Fibroblast of peridontal ligament (primary cell): ENCODE measurements at regions not wholly inside any gene's neighbourhood (a gene's known extent, or its start where the extent isn't known, plus 50 kb on each side); places are given as distances from the start of the nearest gene placed in this dataset.
A peak's percentile ranks its signal among the peaks of the same experiment; 100 is the strongest.
"Not testable (repeated sequence)": the region's sequence is repeated elsewhere in the genome, so short reads cannot be mapped to it uniquely, and the experiment has no call there.

ENCODE experiments used
- DNase-seq: peaks from one replicate; pipeline ENCODE4 v3.0.0-alpha.2; 2010; ENCODE audit errors: extremely low read depth

GRCh38 chr15:77862651-77863104 lies 214.8 kb downstream of the TBC1D2B start:
- DNase-seq = no peak

- DNase-seq = not testable (repeated sequence)
Measured at GRCh38 chr15:77861997-77862635, 215.4 kb downstream of the TBC1D2B start.

GRCh38 chr15:77860071-77860691 lies 217.3 kb downstream of the TBC1D2B start:
- no peak for DNase-seq

GRCh38 chr15:77859491-77860060 lies 217.9 kb downstream of the TBC1D2B start:
- no peak for DNase-seq

GRCh38 chr15:77858792-77859490 lies 218.6 kb downstream of the TBC1D2B start:
- no peak for DNase-seq

GRCh38 chr15:77857419-77857818 lies 220.1 kb downstream of the TBC1D2B start:
- DNase-seq = no peak

- DNase-seq = no peak
Measured at GRCh38 chr15:77856705-77857346, 220.7 kb downstream of the TBC1D2B start.

- no peak for DNase-seq
Measured at GRCh38 chr15:77855871-77856270, 221.6 kb downstream of the TBC1D2B start.

- DNase-seq = no peak
Measured at GRCh38 chr15:77854980-77855379, 222.3 kb upstream of the LINGO1 start.

GRCh38 chr15:77853910-77854309 lies 221.2 kb upstream of the LINGO1 start:
- DNase-seq = no peak

GRCh38 chr15:77853008-77853328 lies 220.3 kb upstream of the LINGO1 start:
- DNase-seq = no peak

GRCh38 chr15:77852241-77853007 lies 219.7 kb upstream of the LINGO1 start:
- DNase-seq = no peak

- DNase-seq = no peak
Measured at GRCh38 chr15:77851691-77852090, 219.0 kb upstream of the LINGO1 start.

- DNase-seq = no peak
Measured at GRCh38 chr15:77851086-77851485, 218.4 kb upstream of the LINGO1 start.

GRCh38 chr15:77846986-77847385 lies 214.3 kb upstream of the LINGO1 start:
- no peak for DNase-seq

GRCh38 chr15:77846360-77846759 lies 213.6 kb upstream of the LINGO1 start:
- no peak for DNase-seq

GRCh38 chr15:77844798-77845446 lies 212.2 kb upstream of the LINGO1 start:
- DNase-seq = no peak

- no peak for DNase-seq
Measured at GRCh38 chr15:77843546-77843945, 210.8 kb upstream of the LINGO1 start.

GRCh38 chr15:77840991-77841775 lies 208.5 kb upstream of the LINGO1 start:
- peak; percentile 57 for DNase-seq
